GM13977 (cell line): ENCODE measurements at regions not wholly inside any gene's neighbourhood (a gene's known extent, or its start where the extent isn't known, plus 50 kb on each side); places are given as distances from the start of the nearest gene placed in this dataset.

Experiments
- DNase-seq: peaks from one replicate; pipeline ENCODE4 v3.0.0; 2012; ENCODE audit warnings: low spot score
- CTCF ChIP-seq: IDR thresholded peaks from 2 replicates; pipeline ENCODE4 v1.5.1; 2012; ENCODE audit warnings: mild to moderate bottlenecking, control low read depth; ENCODE audit not compliant: insufficient read depth; ENCODE audit errors: extremely low read depth, missing control alignments
- in situ Hi-C: fragments of 300-500 bp; cut with MboI; formaldehyde crosslinking; loops from one replicate; pipeline ENCODE4 v1.12.0; 2022; ENCODE audit warnings: low sequenced_read_pairs, low pct_unique_long_range_greater_than_20kb, mixed read lengths, inconsistent platforms; ENCODE audit not compliant: unreplicated experiment

- no peak for TF ChIP-seq CTCF
- no peak for DNase-seq
- in situ Hi-C loops = loop anchor here (25.0 kb wide), 1 partner anchor 164 kb away; no protein-coding TSS in a partner anchor
Measured at GRCh38 chr11:128298271-128298670, 289.1 kb downstream of the ETS1 start.

- TF ChIP-seq CTCF = no peak
- in situ Hi-C loops = loop anchor here (25.0 kb wide), 1 partner anchor 164 kb away; no protein-coding TSS in a partner anchor
- no peak for DNase-seq
Measured at GRCh38 chr11:128297805-128298204, 289.6 kb downstream of the ETS1 start.

- in situ Hi-C loops = loop anchor here (25.0 kb wide), 1 partner anchor 165 kb away; no protein-coding TSS in a partner anchor
- TF ChIP-seq CTCF = no peak
- DNase-seq = no peak
Measured at GRCh38 chr11:128297091-128297651, 290.2 kb downstream of the ETS1 start.

- no peak for DNase-seq
- TF ChIP-seq CTCF = no peak
- in situ Hi-C loops = loop anchor here (25.0 kb wide), 1 partner anchor 168 kb away; no protein-coding TSS in a partner anchor
Measured at GRCh38 chr11:128294671-128295050, 292.7 kb downstream of the ETS1 start.

GRCh38 chr11:128294001-128294670 lies 293.2 kb downstream of the ETS1 start:
- no peak for TF ChIP-seq CTCF
- no peak for DNase-seq
- in situ Hi-C loops = loop anchor here (25.0 kb wide), 1 partner anchor 168 kb away; no protein-coding TSS in a partner anchor

- no peak for DNase-seq
- no peak for TF ChIP-seq CTCF
- in situ Hi-C loops = loop anchor here (25.0 kb wide), 1 partner anchor 170 kb away; no protein-coding TSS in a partner anchor
Measured at GRCh38 chr11:128291835-128292234, 295.5 kb downstream of the ETS1 start.
